CD4-positive, alpha-beta T cell (primary cell): ENCODE measurements at regions not wholly inside any gene's neighbourhood (a gene's known extent, or its start where the extent isn't known, plus 50 kb on each side); places are given as distances from the start of the nearest gene placed in this dataset.

Experiments used
- ATAC-seq: fragments of 200-7000 bp; cut with Tn5 transposase; one replicate; pipeline ENCODE4 v1.10.0; 2022; ENCODE audit warnings: mild to moderate bottlenecking; ENCODE audit not compliant: poor library complexity
- CTCF ChIA-PET: fragments of 350-600 bp; sonication (Branson Sonifier 250); formaldehyde crosslinking; loops from one replicate; lab custom pipeline; 2021; ENCODE audit warnings: antibody characterized with exemption, inconsistent platforms; lab: Charles Lee
- POLR2A ChIA-PET: fragments of 350-600 bp; sonication (Branson Sonifier 250); formaldehyde crosslinking; loops from one replicate; lab custom pipeline; 2021; ENCODE audit warnings: antibody characterized with exemption, inconsistent platforms; lab: Charles Lee
- DNase-seq, 14 experiments: peaks; one replicate each; pipeline ENCODE4 v3.0.0-alpha.2; 2013 to 2020; ENCODE audit warnings: mixed read lengths in 2 of 14
- H3K27ac ChIP-seq, 2 donors: one replicate each; pipeline versions ENCODE4 v1.5.1 to v1.7.0; 2013; ENCODE audit warnings: low read length in 2 of 2, low read depth in 1 of 2, mild to moderate bottlenecking in 1 of 2
- H3K27me3 ChIP-seq, 2 experiments: 1 replicate in 1 of 2; 2 replicates in 1 of 2; pipeline versions ENCODE4 v1.6.1 to v1.7.0; 2013; ENCODE audit warnings: low read length in 2 of 2, control low read depth in 1 of 2, mild to moderate bottlenecking in 1 of 2, moderate library complexity in 1 of 2; ENCODE audit not compliant: insufficient read depth in 2 of 2, control insufficient read depth in 1 of 2
- H3K36me3 ChIP-seq: one replicate; pipeline ENCODE4 v1.6.1; 2013; ENCODE audit warnings: low read length, control low read depth; ENCODE audit not compliant: insufficient read depth
- H3K4me1 ChIP-seq: one replicate; pipeline ENCODE4 v1.6.1; 2013; ENCODE audit warnings: low read length, control low read depth; ENCODE audit not compliant: insufficient read depth
- H3K4me3 ChIP-seq: one replicate; pipeline ENCODE4 v1.5.1; 2013; ENCODE audit warnings: mild to moderate bottlenecking, low read length, moderate library complexity
- H3K9me3 ChIP-seq, 2 experiments: 1 replicate in 1 of 2; 2 replicates in 1 of 2; pipeline versions ENCODE4 v1.6.1 to v1.7.0; 2013; ENCODE audit warnings: low read length in 2 of 2, mild to moderate bottlenecking in 2 of 2, control low read depth in 1 of 2, moderate library complexity in 1 of 2; ENCODE audit not compliant: control insufficient read depth in 1 of 2, insufficient read depth in 1 of 2
- H3K27ac Mint-ChIP-seq: one replicate; pipeline ENCODE4 v1.8.0; 2020; ENCODE audit warnings: mixed read lengths
- H3K27me3 Mint-ChIP-seq: one replicate; pipeline ENCODE4 v1.8.0; 2021; ENCODE audit warnings: mixed read lengths
- H3K36me3 Mint-ChIP-seq: one replicate; pipeline ENCODE4 v1.8.0; 2021; ENCODE audit warnings: low read depth, mixed read lengths
- H3K4me1 Mint-ChIP-seq: one replicate; pipeline ENCODE4 v1.8.0; 2021; ENCODE audit warnings: low read depth, mixed read lengths
- H3K4me3 Mint-ChIP-seq: one replicate; pipeline ENCODE4 v1.8.0; 2020; ENCODE audit warnings: mild to moderate bottlenecking, mixed read lengths
- H3K9me3 Mint-ChIP-seq: one replicate; pipeline ENCODE4 v1.8.0; 2020; ENCODE audit warnings: mixed read lengths
- CTCF ChIP-seq: fragments of 200-600 bp; IDR thresholded peaks from one replicate; pipeline ENCODE4 v1.8.0; 2022; ENCODE audit warnings: antibody characterized with exemption, mild to moderate bottlenecking
- intact Hi-C, 2 experiments: fragments of 100-400 bp; cut with DNase I in 1 of 2; cut with micrococcal nuclease in 1 of 2; formaldehyde crosslinking; loops; one replicate each; pipeline versions ENCODE4 v1.15.1 to v1.9.0; 2023 to 2025; cut with DNase I, micrococcal nuclease

- POLR2A ChIA-PET, result interaction anchor here (1.2 kb wide), 1 partner anchor 15 kb away, joined by 3 read pairs; no protein-coding TSS in a partner anchor
- Histone ChIP-seq H3K4me3 (no peak overlapping the region), H3K9me3 (peaks cover 0 to 10% of the 10 kb centered on the region in 2 experiments), H3K27ac (no peak overlapping the region), H3K36me3 (no peaks in the 10 kb centered on the region), H3K4me1 (no peaks in the 10 kb centered on the region), H3K27me3 (no peaks in the 10 kb centered on the region)
- Mint-ChIP-seq H3K36me3 (no peaks in the 10 kb centered on the region), H3K4me1 (no peaks in the 10 kb centered on the region), H3K9me3 (peaks cover 31% of the 10 kb centered on the region), H3K27me3 (no peaks in the 10 kb centered on the region), H3K4me3 (no peak overlapping the region), H3K27ac (no peak overlapping the region)
- ATAC-seq (no peak), DNase-seq (no peak)
- intact Hi-C loops, result no loop called here
- TF ChIP-seq CTCF, result no peak
- CTCF ChIA-PET, result no interaction called here
Measured at GRCh38 chr2:78082555-78082954, 560.4 kb upstream of the LRRTM4 start.

GRCh38 chr2:78093436-78093835 is 571.3 kb upstream of the LRRTM4 start:
- Histone ChIP-seq H3K4me3 (no peak overlapping the region), H3K27me3 (no peaks in the 10 kb centered on the region), H3K4me1 (no peaks in the 10 kb centered on the region), H3K36me3 (no peaks in the 10 kb centered on the region), H3K27ac (no peak overlapping the region), H3K9me3 (peaks cover 0 to 11% of the 10 kb centered on the region in 2 experiments)
- no peak overlapping the region for H3K4me3 Mint-ChIP-seq
- DNase-seq (no peak), ATAC-seq (no peak)
- peaks cover 3% of the 10 kb centered on the region for H3K9me3 Mint-ChIP-seq
- no peaks in the 10 kb centered on the region for H3K27me3 Mint-ChIP-seq
- no peak overlapping the region for H3K27ac Mint-ChIP-seq
- POLR2A ChIA-PET, result no interaction called here
- intact Hi-C loops, result no loop called here
- no peak for TF ChIP-seq CTCF
- no peaks in the 10 kb centered on the region for H3K4me1 Mint-ChIP-seq
- CTCF ChIA-PET, result no interaction called here
- no peaks in the 10 kb centered on the region for H3K36me3 Mint-ChIP-seq

- no peak overlapping the region for H3K4me3 Mint-ChIP-seq
- no peaks in the 10 kb centered on the region for H3K27me3 Mint-ChIP-seq
- H3K9me3 Mint-ChIP-seq, result peaks cover 14% of the 10 kb centered on the region
- Histone ChIP-seq H3K36me3 (no peaks in the 10 kb centered on the region), H3K27me3 (no peaks in the 10 kb centered on the region), H3K27ac (no peak overlapping the region), H3K9me3 (peaks cover 15 to 31% of the 10 kb centered on the region in 2 experiments), H3K4me3 (no peak overlapping the region), H3K4me1 (no peaks in the 10 kb centered on the region)
- no peak for DNase-seq
- no peak overlapping the region for H3K27ac Mint-ChIP-seq
- ChIA-PET CTCF (no interaction called here), POLR2A (no interaction called here)
- no peak for TF ChIP-seq CTCF
- H3K4me1 Mint-ChIP-seq, result no peaks in the 10 kb centered on the region
- ATAC-seq, result no peak
- intact Hi-C loops, result no loop called here
- H3K36me3 Mint-ChIP-seq, result no peaks in the 10 kb centered on the region
Measured at GRCh38 chr2:78109272-78109671, 587.1 kb upstream of the LRRTM4 start.
